ENCODE measurements at regions not wholly inside any gene's neighbourhood (a gene's known extent, or its start where the extent isn't known, plus 50 kb on each side); places are given as distances from the start of the nearest gene placed in this dataset.
A peak's percentile ranks its signal among the peaks of the same experiment; 100 is the strongest.
"Not testable (repeated sequence)": the region's sequence is repeated elsewhere in the genome, so short reads cannot be mapped to it uniquely, and the experiment has no call there.

DNA sequence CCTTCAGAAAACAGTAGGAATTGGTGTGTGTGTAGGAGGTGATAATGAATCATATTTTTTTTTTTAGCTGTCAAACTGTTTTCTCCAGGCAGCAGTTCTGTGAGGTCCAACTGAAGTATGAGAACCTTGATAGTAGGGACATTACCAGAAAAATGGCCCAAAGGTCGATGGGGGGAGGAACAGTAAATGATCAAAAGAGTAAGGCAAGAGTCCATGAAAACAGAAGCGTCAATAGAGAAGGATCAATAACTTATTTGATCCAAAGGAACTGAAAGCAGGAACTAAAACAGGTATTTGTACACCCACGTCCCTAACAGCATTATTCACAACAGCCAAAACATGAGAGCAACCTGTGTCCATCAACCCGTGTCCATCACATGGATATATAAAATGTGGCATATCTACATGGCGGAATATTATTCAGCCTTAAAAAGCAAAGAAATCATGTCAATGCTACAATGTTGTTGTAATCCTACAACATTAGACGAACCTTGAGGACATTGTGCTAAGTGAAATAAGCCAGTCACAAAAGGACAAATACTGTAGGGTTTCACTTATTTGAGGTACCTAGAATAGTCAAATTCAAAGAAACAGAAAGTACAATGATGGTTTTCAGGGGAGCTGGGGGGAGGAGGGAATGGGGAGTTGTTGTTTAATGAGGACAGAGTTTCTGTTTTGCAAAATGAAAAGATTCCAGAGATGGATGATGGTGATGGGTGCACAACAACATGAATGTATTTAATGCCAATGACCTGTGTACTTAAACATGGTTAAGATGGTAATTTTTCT is 214.0 kb upstream of the KLF14 start:
- no peak for DNase-seq (ENCODE audit: low read depth)

GRCh38 chr7:130948822-130949221 is 214.8 kb upstream of the KLF14 start:
- no peak for DNase-seq (ENCODE audit: low read depth)

- DNase-seq (ENCODE audit: low read depth), result no peak
Observed at GRCh38 chr7:130949550-130949949, 215.5 kb upstream of the KLF14 start.

DNA sequence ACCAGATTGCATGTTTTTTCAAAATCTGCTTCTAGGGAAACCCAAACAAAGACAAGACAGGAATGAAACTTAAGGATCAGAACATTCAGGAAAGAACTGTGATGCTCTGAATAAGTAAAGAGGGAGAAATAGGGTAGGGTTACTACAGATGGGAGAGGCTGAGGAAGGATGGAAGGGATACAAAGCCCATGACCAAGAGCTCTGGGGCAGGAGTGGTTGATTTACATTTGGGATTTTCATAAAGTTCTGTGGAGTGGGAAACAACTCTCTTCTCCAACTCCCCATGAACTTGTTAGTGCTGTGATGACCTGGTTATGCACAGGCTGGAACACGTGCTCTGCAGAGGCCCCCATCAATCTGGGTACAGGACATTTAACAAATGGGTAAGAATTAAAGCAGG is 216.0 kb upstream of the KLF14 start:
- DNase-seq (ENCODE audit: low read depth), result no peak

DNA sequence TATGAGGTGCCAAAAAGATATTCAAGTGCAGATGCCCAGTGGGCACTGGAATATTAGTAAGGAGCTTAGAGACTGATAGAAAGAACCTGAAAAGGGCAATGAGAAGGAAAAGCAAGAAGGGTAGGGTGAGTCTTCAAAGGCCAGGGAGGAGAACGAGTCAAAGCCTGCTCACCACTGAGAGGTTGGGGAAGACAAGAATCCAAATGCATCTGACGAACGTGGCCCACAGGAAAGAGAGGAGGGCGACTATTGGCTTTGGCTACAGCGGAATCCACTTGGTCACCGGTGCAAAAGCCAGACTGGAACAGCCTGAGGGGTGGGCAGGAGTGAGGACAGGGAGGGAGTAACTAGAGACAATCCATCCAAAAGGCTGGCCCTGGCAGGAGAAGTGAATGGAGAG is 216.7 kb upstream of the KLF14 start:
- no peak for DNase-seq (ENCODE audit: low read depth)

- no peak for DNase-seq (ENCODE audit: low read depth)
Observed at GRCh38 chr7:130951303-130951975, 217.4 kb upstream of the KLF14 start.

- no peak for DNase-seq (ENCODE audit: low read depth)
Observed at GRCh38 chr7:130951976-130952876, 218.2 kb upstream of the KLF14 start.

GRCh38 chr7:130953196-130953595 is 219.2 kb upstream of the KLF14 start:
- no peak for DNase-seq (ENCODE audit: low read depth)

- DNase-seq (ENCODE audit: low read depth), result no peak
Observed at GRCh38 chr7:130954918-130955564, 221.0 kb upstream of the KLF14 start.

DNA sequence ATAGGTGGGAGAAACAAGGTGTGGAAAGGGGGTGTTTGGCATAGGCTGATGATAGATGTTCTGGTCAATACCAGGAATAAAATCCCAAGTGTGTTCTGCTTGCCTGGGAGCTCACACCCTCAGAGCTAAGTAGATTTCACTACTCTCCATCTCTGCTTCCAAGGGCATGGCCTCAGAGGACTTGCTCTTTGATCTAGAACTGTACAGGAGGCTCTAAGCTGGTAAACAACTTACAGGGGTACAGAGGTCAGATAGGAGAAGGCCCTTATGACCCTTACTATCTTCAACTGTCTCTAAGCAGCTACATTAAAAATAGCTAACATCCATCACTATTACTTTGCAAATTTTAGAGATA is 221.5 kb upstream of the KLF14 start:
- no peak for DNase-seq (ENCODE audit: low read depth)

DNA sequence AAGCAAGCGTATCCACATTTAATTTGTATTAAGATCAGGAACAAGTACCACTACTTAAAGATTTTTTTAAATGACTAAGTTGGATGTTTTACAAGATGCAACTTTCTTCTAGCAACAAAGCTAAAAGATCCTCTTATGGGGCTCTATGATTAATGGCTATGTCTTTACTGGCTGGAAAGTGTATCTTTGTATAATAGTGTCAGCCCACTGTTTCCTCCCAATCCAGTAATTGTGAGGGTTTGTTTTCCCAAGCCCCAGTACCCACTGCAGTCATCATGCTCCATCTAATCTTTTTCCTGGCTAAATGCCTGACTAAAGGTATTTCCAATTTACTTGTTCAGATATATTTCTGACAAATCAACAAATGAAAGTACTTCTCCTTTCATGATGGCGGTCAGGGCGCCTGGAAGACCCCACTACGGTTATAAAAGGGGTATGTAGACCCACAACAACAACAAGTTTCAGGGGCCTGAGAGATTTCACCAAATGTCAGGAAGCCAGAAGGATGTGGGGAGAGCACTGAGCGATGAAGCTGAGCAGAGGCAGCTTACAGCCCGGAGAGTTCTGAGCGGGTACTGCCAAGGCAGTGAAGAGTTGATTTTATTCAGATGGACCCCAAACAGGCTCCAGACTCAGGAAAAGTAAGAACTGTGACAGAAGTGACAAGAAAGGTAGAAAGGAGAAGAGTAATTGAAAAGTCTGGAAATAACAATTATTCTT is 222.6 kb upstream of the KLF14 start:
- no peak for DNase-seq (ENCODE audit: low read depth)

DNA sequence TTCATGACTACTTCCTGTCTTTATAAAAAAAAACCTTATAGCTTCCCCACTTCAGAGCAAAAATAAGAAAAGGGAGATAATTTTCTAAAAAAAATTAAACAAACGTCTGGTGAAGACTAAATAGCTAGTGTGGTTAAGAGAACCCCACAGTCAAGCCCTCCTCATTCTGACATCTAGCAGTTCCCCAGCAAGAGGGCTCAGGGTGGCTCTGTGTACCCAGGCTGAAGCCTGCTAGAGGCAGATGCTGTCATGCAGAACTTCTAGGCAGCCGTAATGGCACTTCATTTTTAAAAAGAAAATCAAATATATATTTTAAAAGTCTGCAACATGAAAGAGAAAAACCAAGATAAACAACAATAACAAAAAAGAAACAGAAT is 223.1 kb upstream of the KLF14 start:
- DNase-seq (ENCODE audit: low read depth), result no peak

- DNase-seq (ENCODE audit: low read depth), result not testable (repeated sequence)
Observed at GRCh38 chr7:130957722-130958435, 223.9 kb upstream of the KLF14 start.

- no peak for DNase-seq (ENCODE audit: low read depth)
Observed at GRCh38 chr7:130958846-130959245, 224.8 kb upstream of the KLF14 start.

DNA sequence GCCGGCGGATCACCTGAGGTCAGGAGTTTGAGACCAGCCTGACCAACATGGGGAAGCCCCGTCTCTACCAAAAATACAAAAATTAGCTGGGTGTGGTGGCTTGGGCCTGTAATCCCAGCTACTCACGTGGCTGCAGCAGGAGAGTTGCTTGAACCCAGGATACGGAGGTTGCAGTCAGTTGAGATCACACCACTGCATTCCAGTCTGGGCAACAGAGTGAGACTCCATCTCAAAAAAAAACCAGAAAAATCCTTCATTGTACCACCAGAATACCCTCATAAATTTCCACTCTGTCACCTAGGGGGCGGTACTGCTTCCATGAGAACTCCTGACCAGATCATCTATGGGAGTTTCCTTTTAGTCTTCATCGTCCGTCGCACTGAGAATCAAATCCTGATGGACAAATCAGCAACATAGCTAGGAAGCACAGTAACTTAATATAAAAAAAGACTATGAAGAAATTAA is 225.8 kb upstream of the KLF14 start:
- DNase-seq (ENCODE audit: low read depth), result no peak

DNA sequence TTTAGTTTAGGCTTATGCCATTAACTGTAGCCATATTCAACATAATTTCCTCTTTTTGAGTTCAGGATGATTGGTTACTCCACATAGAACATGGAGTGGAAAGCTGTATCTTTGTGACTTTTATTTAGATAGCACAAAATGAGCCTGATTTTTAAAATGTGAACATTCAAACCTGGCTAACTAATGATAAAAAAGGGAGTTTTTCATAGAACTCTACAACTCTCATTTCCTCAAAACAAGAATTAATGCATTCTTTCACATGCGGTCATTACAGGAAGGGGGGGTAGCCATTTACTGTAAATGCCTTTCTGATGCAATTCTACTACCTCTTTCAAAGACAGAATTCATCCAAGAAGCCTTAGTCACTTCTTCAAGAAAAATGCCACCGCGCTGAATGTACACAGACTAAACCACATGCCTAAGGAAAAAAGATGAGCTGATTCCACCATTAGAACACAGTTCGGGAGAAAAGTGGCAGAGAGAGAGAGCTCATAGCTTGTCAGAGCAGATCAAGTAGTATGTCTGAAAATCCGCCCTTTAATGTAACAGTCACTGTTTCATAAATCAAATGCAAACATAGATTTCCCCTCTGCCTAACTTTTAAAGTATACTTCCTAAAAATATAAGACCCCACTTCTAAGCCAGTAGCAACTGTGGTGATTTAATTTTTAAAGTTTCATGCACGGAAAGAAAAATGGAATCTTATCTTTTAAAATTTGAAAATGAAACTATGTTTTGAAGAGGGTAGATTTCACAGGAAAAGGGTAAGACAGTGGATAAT is 226.4 kb upstream of the KLF14 start:
- DNase-seq (ENCODE audit: low read depth), result no peak

GRCh38 chr7:130961128-130961601 is 227.2 kb upstream of the KLF14 start:
- peak; percentile 41 for DNase-seq (ENCODE audit: low read depth)

- no peak for DNase-seq (ENCODE audit: low read depth)
Observed at GRCh38 chr7:130962109-130962508, 228.1 kb upstream of the KLF14 start.

GRCh38 chr7:130963339-130963738 is 229.3 kb upstream of the KLF14 start:
- no peak for DNase-seq (ENCODE audit: low read depth)

- DNase-seq (ENCODE audit: low read depth), result no peak
Observed at GRCh38 chr7:130965515-130965914, 231.5 kb upstream of the KLF14 start.

Data from stimulated activated CD8-positive, alpha-beta memory T cell treated with anti-CD3 and anti-CD28 coated beads, Interleukin-12 subunit alpha, Interleukin-12 subunit beta, amount 100 ng/mL, for 4 hours (primary cell).